ENCODE measurements at regions not wholly inside any gene's neighbourhood (a gene's known extent, or its start where the extent isn't known, plus 50 kb on each side); places are given as distances from the start of the nearest gene placed in this dataset.

GRCh38 chr15:58374147-58374546 is 57.6 kb upstream of the LIPC start:
- TF ChIP-seq CTCF (IDR thresholded peaks at IDR 0.05): no peak
- TF ChIP-seq POLR2A (IDR thresholded peaks at IDR 0.05): no peak
